BLaER1 (cell line): ENCODE measurements at regions not wholly inside any gene's neighbourhood (a gene's known extent, or its start where the extent isn't known, plus 50 kb on each side); places are given as distances from the start of the nearest gene placed in this dataset.
"Not testable (repeated sequence)": the region's sequence is repeated elsewhere in the genome, so short reads cannot be mapped to it uniquely, and the experiment has no call there.

ENCODE experiments used
- H3K27ac ChIP-seq: shearing (Covaris generic); formaldehyde crosslinking; 2 replicates; pipeline ENCODE4 v1.8.1; 2022
- H3K27me3 ChIP-seq: shearing (Covaris generic); formaldehyde crosslinking; 2 replicates; pipeline ENCODE4 v1.8.1; 2022
- H3K36me3 ChIP-seq: shearing (Covaris generic); formaldehyde crosslinking; 2 replicates; pipeline ENCODE4 v1.8.1; 2022
- H3K4me1 ChIP-seq: shearing (Covaris generic); formaldehyde crosslinking; 2 replicates; pipeline ENCODE4 v1.8.1; 2022
- H3K4me2 ChIP-seq: shearing (Covaris generic); formaldehyde crosslinking; 2 replicates; pipeline ENCODE4 v1.8.1; 2022
- H3K4me3 ChIP-seq: shearing (Covaris generic); formaldehyde crosslinking; 2 replicates; pipeline ENCODE4 v1.8.1; 2022
- H3K9ac ChIP-seq: shearing (Covaris generic); formaldehyde crosslinking; 2 replicates; pipeline ENCODE4 v1.8.1; 2022
- H3K9me3 ChIP-seq: shearing (Covaris generic); formaldehyde crosslinking; 2 replicates; pipeline ENCODE4 v1.8.1; 2022
- H4K20me1 ChIP-seq: shearing (Covaris generic); formaldehyde crosslinking; 2 replicates; pipeline ENCODE4 v1.8.1; 2022
- Cebpa-rat ChIP-seq: shearing (Covaris generic); IDR thresholded peaks from 2 replicates; pipeline ENCODE4 v1.8.1; 2022

DNA sequence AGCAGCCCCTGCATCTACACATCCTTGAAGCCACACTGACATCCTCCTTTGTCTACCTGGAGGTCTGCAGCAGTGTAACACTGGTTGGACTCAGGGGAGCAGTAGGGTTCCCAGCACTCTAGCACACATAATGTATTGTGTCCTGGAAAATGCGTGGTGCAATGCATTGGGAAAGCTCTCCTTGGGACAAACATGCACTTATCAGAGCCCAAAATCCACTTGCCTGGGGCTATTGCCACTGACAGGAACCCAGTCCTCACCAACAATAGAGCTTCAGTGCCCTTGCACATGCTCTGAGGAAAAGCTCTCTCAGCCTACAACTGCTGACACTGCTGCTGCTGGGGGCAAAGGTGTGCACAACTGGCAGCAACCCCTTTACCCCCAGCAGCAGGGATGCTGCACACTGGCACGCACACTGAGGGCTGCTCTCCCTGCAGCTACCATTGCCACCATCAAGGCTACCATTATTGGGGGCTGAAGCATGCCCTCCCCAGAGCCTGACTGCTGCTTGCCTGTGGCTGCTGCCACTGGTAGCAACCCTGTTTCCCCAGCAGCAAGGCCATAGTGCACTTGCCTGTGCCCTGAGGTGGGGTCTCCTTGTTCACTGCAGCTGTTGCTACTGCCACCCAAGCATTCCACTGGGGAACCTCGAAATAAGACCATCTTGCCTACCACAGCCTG is 221.9 kb downstream of the SLC38A4 start:
- Histone ChIP-seq H3K27ac (no peak overlapping the region), H3K9ac (no peak overlapping the region), H3K9me3 (peaks cover 14% of the 10 kb centered on the region; the same call in 1 of the 2 replicates), H4K20me1 (no peaks in the 10 kb centered on the region), H3K36me3 (no peaks in the 10 kb centered on the region), H3K4me2 (no peak overlapping the region), H3K4me1 (no peaks in the 10 kb centered on the region), H3K4me3 (no peak overlapping the region), H3K27me3 (no peaks in the 10 kb centered on the region)
- no peak for TF ChIP-seq Cebpa-rat

DNA sequence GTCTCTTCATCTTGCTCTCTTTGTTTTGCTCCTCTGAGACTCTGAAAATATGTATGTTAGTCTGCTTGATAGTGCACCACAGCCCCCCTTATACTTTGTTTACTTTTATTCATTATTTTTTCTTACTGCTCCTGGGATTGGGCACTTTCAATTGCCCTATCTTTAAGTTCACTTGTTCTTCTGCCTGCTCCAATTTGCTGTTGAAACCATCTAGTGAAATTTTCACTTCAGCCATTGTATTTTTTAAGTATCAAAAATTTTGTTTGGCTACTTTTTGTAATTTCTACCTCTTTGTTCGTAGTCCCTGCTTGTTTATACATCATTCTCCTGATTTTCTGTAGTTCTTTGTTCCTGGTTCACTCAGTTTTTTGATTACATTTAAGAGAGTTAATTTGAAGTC is 223.3 kb downstream of the SLC38A4 start:
- no peaks in the 10 kb centered on the region for H3K27me3 ChIP-seq
- H3K9ac ChIP-seq, result no peak overlapping the region
- H3K4me2 ChIP-seq, result no peak overlapping the region
- TF ChIP-seq Cebpa-rat, result no peak
- no peaks in the 10 kb centered on the region for H3K36me3 ChIP-seq
- H3K27ac ChIP-seq, result no peak overlapping the region
- H3K4me1 ChIP-seq, result no peaks in the 10 kb centered on the region
- H4K20me1 ChIP-seq, result no peaks in the 10 kb centered on the region
- H3K9me3 ChIP-seq, result peaks cover 14% of the 10 kb centered on the region; the same call in 1 of the 2 replicates
- H3K4me3 ChIP-seq, result no peak overlapping the region

DNA sequence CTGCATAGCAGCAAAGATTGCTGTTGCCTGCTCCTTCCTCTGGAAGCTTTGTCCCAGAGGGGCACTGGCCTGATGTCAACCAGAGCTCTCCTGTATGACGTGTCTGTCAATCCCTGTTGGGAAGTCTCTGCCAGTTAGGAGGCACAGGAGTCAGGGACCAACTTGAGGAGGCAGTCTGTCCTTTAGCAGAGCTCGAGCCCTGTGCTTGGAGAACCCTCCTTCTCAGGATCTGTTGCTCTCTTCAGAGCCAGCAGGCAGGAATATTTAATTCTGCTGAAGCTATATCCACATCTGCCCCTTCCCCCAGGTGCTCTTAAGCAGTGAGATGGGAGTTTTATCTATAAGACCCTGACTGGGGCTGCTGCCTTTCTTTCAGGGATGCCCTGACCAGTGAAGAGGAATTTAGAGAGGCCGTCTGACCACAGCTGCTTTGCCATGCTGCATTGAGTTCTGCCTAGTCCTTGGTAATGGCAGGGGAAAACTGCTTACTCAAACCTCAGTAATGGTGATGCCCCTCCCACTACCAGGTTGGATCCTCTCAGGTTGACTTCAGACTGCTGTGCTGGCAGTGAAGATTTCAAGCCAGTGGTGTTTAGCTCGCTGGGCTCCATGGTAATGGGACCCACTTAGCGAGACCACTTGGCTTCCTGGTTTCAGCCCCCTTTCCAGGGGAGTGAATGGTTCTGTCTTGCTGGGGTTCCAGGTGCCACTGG is 218.6 kb upstream of the SLC38A2 start:
- no peak overlapping the region for H3K4me3 ChIP-seq
- no peak overlapping the region for H3K9ac ChIP-seq
- no peaks in the 10 kb centered on the region for H3K4me1 ChIP-seq
- H3K27ac ChIP-seq, result no peak overlapping the region
- H3K9me3 ChIP-seq, result 0 out of 2 replicates have a peak, but pooled peaks cover 10% of the 10 kb centered on the region
- no peaks in the 10 kb centered on the region for H4K20me1 ChIP-seq
- no peak for TF ChIP-seq Cebpa-rat
- no peaks in the 10 kb centered on the region for H3K27me3 ChIP-seq
- no peak overlapping the region for H3K4me2 ChIP-seq
- H3K36me3 ChIP-seq, result no peaks in the 10 kb centered on the region

DNA sequence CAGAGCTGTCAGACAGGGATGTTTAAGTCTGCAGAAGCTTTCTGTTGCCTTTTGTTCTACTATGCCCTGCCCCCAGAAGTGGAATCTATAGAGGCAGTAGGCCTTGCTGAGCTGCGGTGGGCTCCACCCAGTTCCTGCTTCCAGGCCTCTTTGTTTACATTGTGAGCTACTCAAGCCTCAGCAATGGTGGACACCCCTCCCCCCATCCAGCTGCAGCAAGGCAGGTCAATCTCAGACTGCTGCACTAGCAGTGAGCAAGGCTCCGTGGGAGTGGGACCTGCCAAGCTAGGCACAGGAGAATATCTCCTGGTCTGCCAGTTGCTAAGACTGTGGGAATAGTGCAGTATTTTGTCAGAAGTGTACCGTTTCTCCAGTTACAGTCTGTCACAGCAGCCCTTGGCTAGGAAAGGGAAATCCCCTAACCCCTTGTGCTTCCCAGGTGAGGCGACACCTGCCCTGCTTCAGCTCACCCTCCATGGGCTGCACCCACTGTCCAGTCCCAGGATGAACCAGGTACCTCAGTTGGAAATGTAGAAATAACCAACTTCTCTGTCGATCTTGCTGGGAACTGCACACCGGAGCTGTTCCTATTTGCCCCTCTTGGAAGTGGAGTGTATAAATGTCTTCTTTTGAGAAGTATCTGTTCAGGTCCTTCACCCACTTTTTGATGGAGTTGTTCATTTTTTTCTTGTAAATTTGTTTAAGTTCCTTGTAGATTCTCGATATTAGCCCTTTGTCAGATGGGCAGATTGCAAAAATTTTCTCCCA is 213.5 kb upstream of the SLC38A2 start:
- Histone ChIP-seq H3K9ac (no peak overlapping the region), H3K4me1 (no peaks in the 10 kb centered on the region), H4K20me1 (no peaks in the 10 kb centered on the region), H3K27ac (no peak overlapping the region), H3K4me3 (no peak overlapping the region), H3K27me3 (no peaks in the 10 kb centered on the region), H3K9me3 (peaks cover 22% of the 10 kb centered on the region), H3K36me3 (no peaks in the 10 kb centered on the region), H3K4me2 (no peak overlapping the region)
- TF ChIP-seq Cebpa-rat, result no peak

DNA sequence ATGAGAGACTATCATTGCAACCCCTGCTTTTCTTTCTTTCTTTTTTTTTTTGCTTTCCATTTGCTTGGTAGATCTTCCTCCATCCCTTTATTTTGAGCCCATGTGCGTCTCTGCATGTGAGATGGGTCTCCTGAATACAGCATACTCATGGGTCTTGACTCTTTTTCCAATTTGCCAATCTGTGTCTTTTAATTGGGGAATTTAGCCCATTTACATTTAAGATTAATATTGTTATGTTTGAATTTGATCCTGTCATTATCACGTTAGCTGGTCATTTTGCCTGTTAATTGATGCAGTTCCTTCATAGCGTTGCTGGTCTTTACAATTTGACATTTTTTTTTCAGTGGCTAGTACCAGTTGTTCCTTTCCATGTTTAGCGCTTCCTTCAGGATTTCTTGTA is 211.5 kb upstream of the SLC38A2 start:
- not testable (repeated sequence) for H3K36me3 ChIP-seq, H3K27ac ChIP-seq

DNA sequence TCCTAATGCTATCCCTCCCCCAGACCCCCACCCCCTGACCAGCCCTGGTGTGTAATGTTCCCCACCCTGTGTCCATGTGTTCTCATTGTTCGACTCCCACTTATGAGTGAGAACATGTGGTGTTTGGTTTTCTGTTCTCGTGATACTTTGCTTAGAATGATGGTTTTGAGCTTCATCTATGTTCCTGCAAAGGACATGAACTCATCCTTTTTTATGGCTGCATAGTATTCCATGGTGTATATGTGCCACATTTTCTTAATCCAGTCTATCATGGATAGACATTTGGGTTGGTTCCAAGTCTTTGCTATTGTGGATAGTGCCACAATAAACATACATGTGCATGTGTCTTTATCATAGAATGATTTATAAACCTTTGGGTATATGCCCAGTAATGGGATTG is 209.4 kb upstream of the SLC38A2 start:
- H3K9ac ChIP-seq, H3K36me3 ChIP-seq, H4K20me1 ChIP-seq, H3K4me3 ChIP-seq, H3K27ac ChIP-seq, H3K4me2 ChIP-seq, H3K27me3 ChIP-seq, H3K4me1 ChIP-seq: not testable (repeated sequence)
- H3K9me3 ChIP-seq, result peaks cover 22% of the 10 kb centered on the region

More for the DNA sequence above, 211.5 kb upstream of the SLC38A2 start:
- H3K27me3 ChIP-seq, H3K4me1 ChIP-seq, H3K4me3 ChIP-seq, H3K4me2 ChIP-seq, H4K20me1 ChIP-seq, H3K9ac ChIP-seq: not testable (repeated sequence)
- peaks cover 22% of the 10 kb centered on the region for H3K9me3 ChIP-seq

DNA sequence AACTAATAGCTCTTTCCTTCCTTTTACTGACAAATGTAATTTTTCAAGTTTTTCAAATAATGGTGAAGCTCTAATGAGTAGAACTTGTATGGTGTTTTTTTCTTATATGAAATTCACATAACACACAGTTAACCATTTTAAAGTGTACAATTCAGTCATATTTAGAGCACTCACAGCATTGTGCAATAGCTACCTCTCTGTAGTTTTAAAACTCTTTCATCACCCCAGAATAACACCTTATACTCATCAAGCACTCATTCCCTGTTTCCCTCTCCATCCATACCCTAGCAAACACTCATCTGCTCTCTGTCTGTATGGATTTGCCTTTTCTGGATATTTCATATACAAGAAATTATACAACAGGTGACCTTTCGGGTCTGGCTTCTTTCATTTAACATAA is 207.9 kb upstream of the SLC38A2 start:
- H3K9me3 ChIP-seq, result peaks cover 22% of the 10 kb centered on the region
- H3K4me2 ChIP-seq, result no peak overlapping the region
- no peaks in the 10 kb centered on the region for H3K4me1 ChIP-seq
- H3K27ac ChIP-seq, result no peak overlapping the region
- no peak for TF ChIP-seq Cebpa-rat
- H3K9ac ChIP-seq, result no peak overlapping the region
- no peaks in the 10 kb centered on the region for H3K27me3 ChIP-seq
- no peaks in the 10 kb centered on the region for H4K20me1 ChIP-seq
- H3K36me3 ChIP-seq, result no peaks in the 10 kb centered on the region
- H3K4me3 ChIP-seq, result no peak overlapping the region

DNA sequence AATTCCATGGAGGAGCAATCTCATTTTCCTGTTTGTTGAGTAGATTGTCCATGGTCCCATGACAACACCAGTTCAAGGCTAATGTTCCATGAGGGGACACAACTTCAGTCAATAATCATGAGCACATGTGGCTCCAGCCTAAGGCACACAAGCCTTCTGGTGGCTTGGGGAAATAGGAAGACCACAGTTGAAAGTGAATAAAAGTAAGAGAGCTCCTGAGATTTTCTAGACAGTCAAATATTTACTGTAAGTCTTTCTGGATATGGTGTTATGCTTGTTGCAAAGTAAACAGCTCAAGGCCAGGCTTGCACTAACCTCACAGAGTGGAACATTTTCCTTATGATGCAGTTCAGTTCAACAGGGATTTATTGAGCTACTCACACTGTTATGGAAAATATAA is 206.9 kb upstream of the SLC38A2 start:
- Histone ChIP-seq H3K9ac (no peak overlapping the region), H3K27me3 (no peaks in the 10 kb centered on the region), H3K4me1 (no peaks in the 10 kb centered on the region), H3K36me3 (no peaks in the 10 kb centered on the region), H4K20me1 (no peaks in the 10 kb centered on the region), H3K4me3 (no peak overlapping the region), H3K9me3 (peaks cover 16% of the 10 kb centered on the region), H3K4me2 (no peak overlapping the region), H3K27ac (no peak overlapping the region)
- no peak for TF ChIP-seq Cebpa-rat

DNA sequence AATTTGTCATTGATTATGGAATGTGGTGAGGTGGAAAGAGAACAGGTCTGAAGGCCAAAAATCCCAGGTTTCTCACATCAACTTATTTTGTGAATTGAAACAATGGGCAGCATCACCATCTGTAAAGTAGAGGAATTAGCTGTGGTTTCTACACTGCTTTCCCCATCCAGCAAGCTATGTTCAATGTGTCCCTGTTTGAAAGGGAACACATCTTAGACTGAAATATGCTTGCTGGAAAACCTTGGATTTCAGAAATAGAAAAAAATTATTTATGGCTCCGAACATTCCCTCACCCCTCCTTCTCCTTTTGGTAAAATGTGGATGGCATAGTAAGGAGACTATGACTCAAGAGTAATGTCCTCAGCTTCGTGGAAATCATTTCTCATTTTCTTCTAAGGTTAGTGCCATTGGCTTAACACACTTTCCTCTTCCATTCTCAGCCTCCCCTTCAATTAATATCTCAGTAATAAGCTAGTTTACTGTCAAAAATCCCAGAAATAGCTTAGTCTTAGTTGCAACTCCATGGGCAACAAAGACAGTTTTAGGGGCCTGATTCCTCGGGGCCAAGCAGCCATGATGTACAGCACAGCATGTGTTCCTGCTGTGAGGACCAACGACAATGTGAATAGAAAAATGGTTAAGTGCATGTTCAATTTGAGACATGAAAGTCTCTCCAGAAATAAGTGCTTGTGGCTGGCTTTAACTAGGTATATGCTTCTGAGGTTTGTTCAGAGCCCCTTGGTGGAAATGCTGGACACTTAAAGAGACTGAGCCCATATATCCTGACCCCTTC is 205.8 kb upstream of the SLC38A2 start:
- Histone ChIP-seq H3K9ac (no peak overlapping the region), H3K9me3 (peaks cover 6% of the 10 kb centered on the region), H3K27ac (no peak overlapping the region), H3K27me3 (no peaks in the 10 kb centered on the region), H3K4me1 (no peaks in the 10 kb centered on the region), H3K4me2 (no peak overlapping the region), H3K36me3 (no peaks in the 10 kb centered on the region), H4K20me1 (no peaks in the 10 kb centered on the region), H3K4me3 (no peak overlapping the region)
- TF ChIP-seq Cebpa-rat, result no peak
